ENCODE measurements at regions not wholly inside any gene's neighbourhood (a gene's known extent, or its start where the extent isn't known, plus 50 kb on each side); places are given as distances from the start of the nearest gene placed in this dataset.

GRCh38 chr10:83824099-83824498 is 315.2 kb upstream of the GHITM start:
- TF ChIP-seq RAD21 (IDR thresholded peaks at IDR 0.05 in 1 of 2, conservative IDR thresholded peaks at IDR 0.05 in 1 of 2; ENCODE audit: low read depth in 2 of 2, low read length in 2 of 2) = no peak
- no peak for TF ChIP-seq YY1 (IDR thresholded peaks at IDR 0.05; ENCODE audit: low read depth, low read length)
- TF ChIP-seq SUZ12 (IDR thresholded peaks at IDR 0.05; ENCODE audit: low read length) = no peak
- no peak for TF ChIP-seq CTCF (IDR thresholded peaks at IDR 0.05; ENCODE audit: control extremely low read depth in 1 of 3, insufficient read depth in 1 of 3, low read depth in 1 of 3, low read length in 3 of 3)
- TF ChIP-seq POLR2A (IDR thresholded peaks at IDR 0.05; ENCODE audit: control extremely low read depth in 1 of 2, low read depth in 2 of 2, low read length in 2 of 2) = no peak
- no peak for TF ChIP-seq TAF1 (IDR thresholded peaks at IDR 0.05; ENCODE audit: low read depth, low read length)
- TF ChIP-seq CREB1 (IDR thresholded peaks at IDR 0.05) = no peak
- no peak for TF ChIP-seq MAX (IDR thresholded peaks at IDR 0.05)
- no peak for TF ChIP-seq TCF12 (IDR thresholded peaks at IDR 0.05; ENCODE audit: low read depth, low read length)
- no peak for TF ChIP-seq EZH2 (IDR thresholded peaks at IDR 0.05; ENCODE audit: low read depth, low read length, severe bottlenecking)
